GM12864 (cell line): ENCODE measurements at regions not wholly inside any gene's neighbourhood (a gene's known extent, or its start where the extent isn't known, plus 50 kb on each side); places are given as distances from the start of the nearest gene placed in this dataset.
"Not testable (repeated sequence)": the region's sequence is repeated elsewhere in the genome, so short reads cannot be mapped to it uniquely, and the experiment has no call there.

Experiments
- DNase-seq: peaks from one replicate; pipeline ENCODE4 v3.0.0-alpha.2; 2011; ENCODE audit warnings: low read depth
- H3K4me3 ChIP-seq: 2 replicates; pipeline ENCODE4 v1.5.1; 2011; ENCODE audit warnings: mild to moderate bottlenecking, low read depth, low read length, control low read depth
- CTCF ChIP-seq: IDR thresholded peaks from 2 replicates; pipeline ENCODE4 v1.5.1; 2011; ENCODE audit warnings: low read depth, mild to moderate bottlenecking, moderate library complexity, low read length, control low read depth, inconsistent platforms; ENCODE audit errors: missing control alignments

- no peak for TF ChIP-seq CTCF
- no peak overlapping the region for H3K4me3 ChIP-seq
- no peak for DNase-seq
Observed at GRCh38 chr12:86389949-86390348, 133.8 kb upstream of the MGAT4C start.

GRCh38 chr12:86387591-86388145 is 131.5 kb upstream of the MGAT4C start:
- no peak overlapping the region for H3K4me3 ChIP-seq
- no peak for DNase-seq
- TF ChIP-seq CTCF: no peak

- not testable (repeated sequence) for H3K4me3 ChIP-seq, DNase-seq
Observed at GRCh38 chr12:86383759-86384158, 127.6 kb upstream of the MGAT4C start.

- no peak for DNase-seq
- H3K4me3 ChIP-seq: no peak overlapping the region
- no peak for TF ChIP-seq CTCF
Observed at GRCh38 chr12:86379337-86379736, 123.1 kb upstream of the MGAT4C start.

- TF ChIP-seq CTCF: no peak
- no peak overlapping the region for H3K4me3 ChIP-seq
- no peak for DNase-seq
Observed at GRCh38 chr12:86376052-86376451, 119.9 kb upstream of the MGAT4C start.

GRCh38 chr12:86373813-86374212 is 117.6 kb upstream of the MGAT4C start:
- H3K4me3 ChIP-seq: no peak overlapping the region
- TF ChIP-seq CTCF: no peak
- no peak for DNase-seq

- no peak for TF ChIP-seq CTCF
- H3K4me3 ChIP-seq: no peak overlapping the region
- no peak for DNase-seq
Observed at GRCh38 chr12:86367137-86367536, 110.9 kb upstream of the MGAT4C start.

- no peak for DNase-seq
- no peak for TF ChIP-seq CTCF
- H3K4me3 ChIP-seq: no peak overlapping the region
Observed at GRCh38 chr12:86349196-86349595, 93.0 kb upstream of the MGAT4C start.
